DMS114 treated with DMSO at 0.1 percent for 48 hours (cell line): ENCODE measurements at regions not wholly inside any gene's neighbourhood (a gene's known extent, or its start where the extent isn't known, plus 50 kb on each side); places are given as distances from the start of the nearest gene placed in this dataset.
"Not testable (repeated sequence)": the region's sequence is repeated elsewhere in the genome, so short reads cannot be mapped to it uniquely, and the experiment has no call there.

ENCODE experiments used
- DNase-seq: peaks from one replicate; lab custom pipeline; 2025; ENCODE audit not compliant: unreplicated experiment; lab: John Stamatoyannopoulos, UW

DNA sequence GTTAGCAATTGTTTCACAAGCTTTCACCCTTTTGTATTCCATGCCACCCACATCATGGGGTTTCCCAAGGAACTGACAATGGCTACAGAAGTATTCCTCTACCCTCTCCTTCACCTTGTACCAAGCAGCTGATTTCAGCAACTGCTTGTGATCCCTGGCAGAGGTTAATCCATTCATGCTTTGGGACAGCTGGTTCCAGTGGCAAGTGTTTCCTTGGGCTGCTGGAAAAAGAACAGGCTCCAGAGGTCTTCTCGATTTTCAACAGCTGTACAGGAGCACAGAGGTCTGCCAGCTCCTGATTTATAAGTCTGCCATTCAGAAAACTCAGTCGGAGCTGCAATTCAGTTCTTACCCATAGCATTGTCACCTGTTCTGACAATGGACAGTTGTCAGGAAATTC, 239.2 kb upstream of the CWC22 start:
- DNase-seq: no peak

DNA sequence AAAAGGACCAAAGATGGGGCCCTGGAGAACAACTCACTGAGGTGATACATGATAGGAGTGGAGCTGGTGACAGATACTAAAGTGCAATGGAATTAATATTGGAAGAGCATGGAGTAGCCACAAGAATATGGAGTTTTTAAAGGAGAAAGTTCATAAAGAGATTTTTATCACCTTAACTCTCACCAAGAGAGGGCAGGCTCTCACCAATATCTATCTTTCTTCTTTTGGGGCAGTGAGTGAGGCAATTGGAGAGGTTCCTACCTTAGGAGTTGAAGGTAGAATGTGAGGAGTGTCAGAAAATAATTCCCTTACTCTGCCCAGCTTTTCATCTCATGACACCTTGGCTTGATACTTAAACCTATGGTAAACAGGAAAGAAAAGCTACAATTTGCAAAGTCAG, 233.7 kb upstream of the CWC22 start:
- DNase-seq: no peak

DNA sequence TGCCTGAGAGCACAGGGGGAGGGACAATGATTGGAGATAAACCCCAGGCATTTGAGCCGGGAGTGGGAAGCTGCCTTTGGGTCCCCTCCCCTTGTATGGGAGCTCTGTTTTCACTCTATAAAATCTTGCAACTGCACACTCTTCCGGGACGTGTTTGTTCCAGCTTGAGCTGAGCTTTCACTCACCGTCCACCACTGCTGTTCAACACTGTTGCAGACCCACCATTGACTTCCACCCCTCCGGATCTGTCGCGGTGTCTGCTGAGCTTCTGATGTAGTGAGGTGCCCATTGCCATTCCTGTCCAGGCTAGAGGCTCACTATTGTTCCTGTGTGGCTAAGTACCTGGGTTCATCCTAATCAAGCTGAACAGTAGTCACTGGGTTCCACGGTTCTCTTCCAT, 231.6 kb upstream of the CWC22 start:
- DNase-seq: no peak

DNA sequence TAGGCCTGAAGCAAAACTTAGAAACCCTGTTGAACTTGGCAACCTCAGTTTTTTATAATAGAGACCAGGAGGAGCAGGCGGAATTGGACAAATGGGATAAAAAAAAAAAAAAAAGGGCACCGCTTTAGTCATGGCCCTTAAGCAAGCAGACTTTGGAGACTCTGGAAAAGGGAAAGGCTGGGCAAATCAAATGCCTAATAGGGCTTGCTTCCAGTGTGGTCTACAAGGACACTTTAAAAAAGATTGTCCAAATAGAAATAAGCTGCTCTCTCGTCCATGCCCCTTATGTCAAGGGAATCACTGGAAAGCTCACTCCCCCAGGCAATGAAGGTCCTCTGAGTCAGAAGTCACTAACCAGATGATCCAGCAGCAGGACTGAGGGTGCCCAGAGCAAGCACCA, 229.0 kb upstream of the CWC22 start:
- DNase-seq: not testable (repeated sequence)

DNA sequence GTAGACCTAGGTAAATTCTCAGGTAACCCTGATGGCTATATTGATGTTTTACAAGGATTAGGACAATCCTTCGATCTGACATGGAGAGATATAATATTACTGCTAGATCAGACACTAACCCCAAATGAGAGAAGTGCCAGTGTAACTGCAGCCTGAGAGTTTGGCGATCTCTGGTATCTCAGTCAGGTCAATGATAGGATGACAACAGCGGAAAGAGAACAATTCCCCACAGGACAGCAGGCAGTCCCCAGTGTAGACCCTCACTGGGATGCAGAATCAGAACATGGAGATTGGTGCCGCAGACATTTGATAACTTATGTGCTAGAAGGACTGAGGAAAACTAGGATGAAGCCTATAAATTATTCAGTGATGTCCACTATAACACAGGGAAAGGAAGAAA, 228.4 kb upstream of the CWC22 start:
- not testable (repeated sequence) for DNase-seq

DNA sequence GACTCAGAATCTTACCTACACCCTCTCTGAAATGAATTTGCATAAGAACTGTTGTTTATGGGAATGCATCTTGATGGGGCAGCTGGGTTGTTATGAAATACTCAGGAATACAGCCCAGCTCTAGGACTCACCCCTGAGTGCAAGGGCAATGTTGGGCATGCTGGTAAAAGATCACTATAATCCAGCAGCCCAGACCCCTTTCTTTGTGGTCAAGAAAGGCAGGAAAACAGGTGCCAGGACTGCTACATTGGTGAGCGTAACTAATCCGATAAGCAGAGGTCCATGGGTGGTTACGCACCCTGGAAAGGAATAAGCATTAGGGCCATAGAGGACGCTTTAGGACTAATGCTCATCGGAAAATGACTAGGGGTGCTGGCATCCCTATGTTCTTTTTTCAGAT, 227.9 kb upstream of the CWC22 start:
- DNase-seq: not testable (repeated sequence)

DNA sequence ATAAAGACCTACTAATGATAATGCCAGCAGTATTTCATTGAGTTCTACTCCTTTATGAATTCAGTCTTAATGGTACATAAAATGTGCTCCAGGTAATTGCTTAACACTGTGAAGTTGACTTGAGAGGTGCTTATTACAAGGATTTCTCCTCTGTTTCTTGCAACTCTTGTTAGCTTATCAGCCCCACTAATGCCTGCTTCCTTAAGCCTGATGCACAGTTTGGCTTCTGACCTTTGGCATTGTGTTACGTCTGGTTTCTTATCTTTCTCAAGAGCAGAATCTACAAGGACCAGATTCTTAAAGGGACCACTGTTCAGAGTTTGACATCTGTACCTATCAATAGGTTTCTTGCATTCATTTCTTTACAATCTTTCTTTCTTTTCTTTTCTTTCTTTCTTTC, 223.9 kb upstream of the CWC22 start:
- no peak for DNase-seq

DNA sequence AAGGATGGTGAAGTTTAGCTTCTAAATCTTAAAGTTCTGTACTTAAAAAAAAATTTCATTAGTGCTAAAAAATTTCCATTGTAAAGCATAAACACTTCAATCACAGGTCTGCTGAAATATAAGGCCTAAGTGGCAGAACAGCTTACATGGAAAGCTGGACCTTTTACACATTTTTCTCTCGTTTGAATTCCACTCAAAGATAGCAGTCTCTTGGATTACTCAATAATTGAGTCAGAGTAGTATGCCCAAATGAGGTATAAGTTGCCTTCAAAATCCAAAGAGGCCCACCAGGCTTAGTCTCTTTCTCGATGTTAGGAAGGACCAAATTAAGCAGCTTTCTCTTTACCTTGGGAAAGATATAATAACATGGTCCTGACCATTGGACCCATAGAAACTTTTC, 220.4 kb upstream of the CWC22 start:
- DNase-seq: no peak

DNA sequence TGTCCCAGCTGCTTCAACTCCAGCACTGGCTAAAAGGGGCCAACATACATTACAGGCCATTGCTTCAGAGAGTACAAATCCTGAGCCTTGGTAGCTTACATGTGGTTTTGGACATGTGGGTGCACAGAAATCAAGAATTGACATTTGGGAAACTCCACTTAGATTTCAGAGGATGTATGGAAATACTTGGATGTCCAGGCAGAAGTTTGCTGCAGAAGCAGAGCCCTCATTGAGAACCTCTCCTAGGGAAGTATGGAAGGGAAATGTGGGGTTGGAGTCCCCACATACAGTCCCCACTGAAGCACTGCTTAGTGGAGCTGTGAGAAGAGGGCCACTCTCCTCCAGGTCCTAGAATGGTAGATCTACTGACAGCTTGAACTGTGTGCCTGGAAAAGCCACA, 218.0 kb upstream of the CWC22 start:
- DNase-seq: no peak

DNA sequence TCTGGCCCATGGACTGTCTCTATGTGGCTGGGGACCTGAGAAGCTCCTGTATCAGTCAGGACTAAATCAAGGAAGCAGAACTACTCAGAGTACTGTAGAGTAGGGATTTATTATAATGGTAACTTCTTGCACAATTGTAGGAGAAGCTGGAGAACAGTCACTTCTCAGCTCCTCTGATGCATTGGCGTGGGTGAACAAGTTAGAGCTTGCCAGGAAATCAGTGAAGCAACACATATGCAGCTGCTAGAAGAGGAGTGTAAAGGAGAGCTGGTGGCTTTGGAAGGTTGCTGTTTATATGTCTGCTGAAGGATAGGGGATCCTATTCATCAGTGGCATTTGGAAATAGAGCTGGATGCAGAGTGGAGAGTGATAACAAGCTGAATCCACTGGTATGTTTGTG, 215.5 kb upstream of the CWC22 start:
- no peak for DNase-seq

DNA sequence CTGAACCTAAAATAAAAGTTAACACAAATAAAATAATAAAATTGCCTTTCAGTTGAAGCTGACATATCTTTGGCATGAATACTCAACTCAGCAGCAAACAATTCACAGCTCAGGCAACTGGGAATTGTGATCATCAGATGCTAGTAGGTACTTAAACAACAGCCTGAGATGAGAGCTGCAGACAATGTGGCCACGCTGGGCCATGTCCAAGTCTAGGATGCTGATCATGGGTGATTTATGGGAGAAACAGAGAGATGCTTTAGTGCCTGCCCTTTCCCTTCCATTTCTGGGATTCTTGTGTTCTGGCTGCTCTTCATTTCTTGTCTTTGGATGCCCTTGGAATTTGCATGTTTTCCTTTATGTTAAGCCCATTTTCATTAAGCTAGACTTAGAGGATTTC, 212.4 kb upstream of the CWC22 start:
- DNase-seq: no peak

DNA sequence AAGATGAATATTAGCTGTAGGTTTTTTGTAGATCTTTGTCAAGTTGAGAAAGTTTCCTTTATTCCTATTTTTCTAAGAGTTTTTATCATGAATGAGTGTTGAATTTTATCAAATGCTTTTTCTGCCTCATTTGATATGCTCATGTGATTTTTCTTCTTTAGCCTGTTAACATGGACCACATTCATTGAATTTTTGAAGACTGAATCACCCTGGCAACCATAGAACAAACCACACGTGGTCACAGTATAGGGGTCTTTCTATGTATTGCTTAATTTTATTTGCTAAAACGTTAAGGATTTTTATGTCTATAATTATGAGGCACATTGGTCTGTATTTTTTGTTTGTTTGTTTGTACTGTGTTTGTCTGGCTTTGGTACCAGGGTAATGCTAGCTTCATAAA, 201.7 kb upstream of the CWC22 start:
- no peak for DNase-seq

DNA sequence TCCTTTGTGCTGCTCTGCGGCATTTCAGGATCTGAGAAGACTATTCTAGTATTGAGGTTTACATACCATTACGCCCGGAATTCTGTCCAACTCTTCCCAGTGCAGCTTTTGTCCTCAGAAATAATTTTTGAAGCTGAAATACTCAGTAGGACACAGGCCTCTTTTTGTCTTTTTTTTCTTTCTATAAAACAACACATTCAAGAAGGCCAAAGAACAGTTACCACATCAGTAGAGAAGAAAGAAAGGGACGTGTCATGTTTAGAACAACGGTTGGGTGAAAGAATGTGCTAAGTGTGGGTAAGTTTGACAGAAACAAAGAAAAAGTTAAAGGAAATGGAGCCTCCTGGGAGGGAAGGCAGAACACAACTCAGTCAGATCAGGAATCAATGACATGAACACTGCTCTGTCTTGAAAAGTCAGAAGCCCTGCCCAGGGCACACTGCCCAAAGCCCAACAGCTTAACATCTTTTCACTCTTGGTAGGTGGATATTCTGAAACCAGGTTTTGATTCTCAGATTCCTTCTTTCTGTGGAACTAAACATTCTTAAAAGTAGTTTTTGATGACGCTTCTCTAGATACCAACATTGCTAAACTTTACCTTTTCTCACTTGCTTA, 198.6 kb upstream of the CWC22 start:
- no peak for DNase-seq

DNA sequence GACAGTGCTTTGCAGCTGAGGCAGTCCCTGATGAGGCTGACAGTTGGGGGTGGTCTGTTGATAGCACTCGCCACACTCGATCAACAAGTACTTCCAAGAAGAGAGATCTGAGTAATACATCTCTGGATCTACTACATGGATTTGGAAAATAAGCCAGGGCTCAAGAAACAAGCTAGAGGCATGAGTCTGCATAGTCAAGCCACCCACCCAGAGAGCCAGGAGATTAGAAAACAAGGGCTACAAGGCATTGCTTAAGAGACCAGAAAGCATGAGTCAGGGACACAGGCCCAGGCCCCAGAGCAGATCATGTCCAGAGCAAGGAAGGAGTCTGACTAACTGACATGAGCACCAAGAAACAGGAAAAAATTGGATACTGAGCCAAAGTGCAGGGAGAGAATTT, 196.9 kb upstream of the CWC22 start:
- no peak for DNase-seq

DNA sequence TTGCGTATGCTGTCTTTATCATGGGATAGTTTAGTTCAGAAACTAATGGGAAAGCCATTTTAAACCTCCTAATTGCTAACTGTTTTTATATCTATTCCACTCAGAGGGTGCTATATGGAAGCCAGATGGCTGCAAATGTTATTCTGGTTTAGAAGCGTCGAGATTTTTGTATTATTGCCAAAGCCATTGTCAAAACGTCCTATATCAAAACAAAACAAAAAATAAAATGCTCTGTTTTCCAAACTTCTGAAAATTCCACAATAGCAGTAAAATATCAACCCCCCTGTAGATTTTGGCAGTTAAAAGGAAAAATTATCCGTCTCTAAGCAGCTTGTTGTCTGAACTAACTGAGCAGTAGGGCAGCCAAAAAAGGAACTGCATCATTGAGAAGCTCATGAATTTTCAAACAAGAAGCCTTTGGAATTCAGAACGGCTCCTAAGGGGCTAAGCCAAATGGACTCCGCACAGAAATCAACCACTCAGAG, 195.4 kb upstream of the CWC22 start:
- DNase-seq: no peak

DNA sequence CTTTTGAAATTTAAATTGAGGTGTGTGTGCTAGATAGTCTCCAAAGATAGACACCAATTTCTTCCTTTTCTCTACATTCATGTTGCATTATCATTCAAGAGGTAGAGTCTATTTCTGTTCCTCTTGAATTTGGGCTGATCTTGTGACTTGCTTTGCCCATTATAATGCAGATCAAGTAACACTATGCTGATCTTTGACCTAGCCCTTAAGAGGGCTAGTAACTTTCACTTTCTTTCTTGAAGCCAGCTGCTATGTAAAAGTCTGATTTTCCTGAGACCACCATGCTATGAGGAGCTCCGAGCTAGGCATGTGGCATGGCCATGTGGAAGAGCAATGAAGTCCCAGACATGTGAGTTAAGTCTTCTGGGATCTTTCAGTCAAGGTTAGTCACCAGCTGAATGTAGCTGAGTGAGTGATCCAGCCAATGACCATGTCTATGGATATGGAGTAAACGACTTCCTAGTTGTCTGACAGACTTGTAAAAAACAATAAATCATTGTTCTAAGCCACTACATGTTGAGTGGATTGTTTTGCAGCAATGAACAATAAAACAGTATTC, 189.4 kb upstream of the CWC22 start:
- DNase-seq: no peak

DNA sequence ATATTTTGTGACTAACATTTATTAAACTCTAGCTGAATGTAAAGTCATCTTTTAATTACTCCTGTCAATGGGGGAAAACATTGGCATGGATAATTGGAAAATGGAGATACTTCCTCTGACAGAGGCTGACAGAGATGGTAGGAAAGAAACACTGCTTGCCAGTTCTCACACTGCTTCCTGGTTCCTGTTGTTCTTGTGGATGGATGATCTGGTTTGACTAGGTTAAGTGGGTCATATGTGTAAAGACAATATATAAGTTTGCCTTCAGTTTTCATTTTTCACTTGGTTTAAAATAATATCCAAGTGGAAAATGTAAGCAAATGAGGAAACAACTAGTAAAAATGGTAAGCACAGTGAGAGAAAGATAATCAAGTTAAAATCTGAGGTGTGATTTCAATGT, 188.8 kb upstream of the CWC22 start:
- no peak for DNase-seq

DNA sequence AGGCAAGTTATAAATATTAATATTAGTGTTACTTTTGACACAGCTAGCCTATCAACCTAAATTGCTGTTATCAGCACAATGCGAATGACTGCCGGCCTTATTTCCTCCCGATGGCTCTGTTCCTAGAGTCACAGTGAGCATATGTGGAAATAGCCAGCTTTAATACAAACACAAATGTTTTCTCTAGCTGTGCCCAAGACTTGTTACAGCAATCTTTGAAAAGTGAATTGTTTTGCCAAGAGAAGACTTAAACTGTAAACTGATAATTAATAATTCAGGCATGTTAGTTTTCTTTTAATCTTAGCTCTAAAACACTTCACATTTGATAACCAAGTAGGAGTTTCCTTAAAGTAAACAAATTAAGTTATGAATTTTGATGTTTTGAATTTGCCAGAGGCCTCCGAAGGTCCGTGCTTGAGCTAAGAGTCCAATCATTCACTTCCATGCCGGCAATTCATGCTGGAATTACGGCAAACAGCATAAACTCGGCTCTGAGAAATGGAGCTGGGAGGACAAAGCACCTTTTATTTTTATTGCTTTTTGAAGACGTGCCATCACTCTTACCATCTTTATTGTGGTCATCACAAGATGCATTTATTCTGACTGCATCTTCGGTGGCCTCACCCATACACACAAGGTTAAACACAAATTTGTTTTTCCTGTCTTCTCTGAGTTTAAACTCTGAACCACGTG, 184.5 kb upstream of the CWC22 start:
- no peak for DNase-seq

DNA sequence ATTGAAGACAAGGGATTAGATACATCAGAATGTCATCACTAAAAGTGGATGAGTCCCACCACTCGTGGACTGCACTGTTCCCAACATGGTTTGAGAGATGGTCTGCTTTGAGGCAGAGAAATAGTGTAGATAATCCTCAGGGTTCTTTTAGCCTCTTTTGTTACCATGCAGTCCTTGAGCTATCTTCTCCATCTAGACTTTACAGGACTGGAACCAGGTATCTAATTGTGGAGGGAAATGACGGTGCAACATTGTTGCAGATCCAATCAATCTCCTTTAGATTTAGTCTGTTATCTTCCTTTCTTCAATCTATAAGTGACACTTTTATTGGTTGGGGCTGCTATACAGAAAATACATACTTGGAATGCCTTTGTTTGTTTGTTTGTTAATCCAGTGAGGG, 183.8 kb upstream of the CWC22 start:
- DNase-seq: no peak

DNA sequence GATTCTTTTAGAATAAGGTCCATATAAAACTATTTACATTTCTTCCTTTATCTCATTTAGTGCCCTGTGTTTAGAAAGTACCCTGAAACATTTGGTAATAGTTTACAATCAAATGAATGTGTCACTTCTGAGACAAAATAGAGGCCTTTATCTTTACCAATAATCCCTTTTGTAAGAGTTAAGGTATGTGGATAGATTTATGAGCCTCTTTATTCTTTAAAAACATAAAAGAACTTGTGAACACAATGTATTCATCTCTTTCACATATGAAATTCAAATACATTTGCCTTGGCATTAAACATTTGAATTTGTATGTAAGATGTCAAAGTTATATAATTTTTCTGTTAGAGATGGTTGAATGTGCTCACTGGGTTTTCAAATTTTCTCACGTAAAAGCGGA, 180.5 kb upstream of the CWC22 start:
- DNase-seq: no peak

DNA sequence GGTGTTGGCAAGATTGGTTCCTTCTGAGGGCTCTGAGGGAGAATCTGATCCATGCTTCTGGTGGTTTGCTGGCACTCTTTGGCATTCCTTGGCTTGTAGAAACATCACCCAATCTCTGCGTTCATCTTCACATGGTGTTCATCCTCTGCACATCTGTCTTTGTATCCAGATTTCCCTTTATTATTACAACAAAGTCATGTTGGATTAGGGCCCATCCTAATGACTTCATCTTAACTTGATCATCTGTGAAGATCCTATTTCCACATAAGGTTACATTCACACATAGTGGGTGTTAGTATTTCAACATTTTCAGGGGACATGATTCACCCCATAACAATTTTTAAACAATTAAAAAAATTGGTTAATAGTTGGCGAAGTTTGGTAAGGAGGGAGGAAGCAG, 177.4 kb upstream of the CWC22 start:
- DNase-seq: no peak

DNA sequence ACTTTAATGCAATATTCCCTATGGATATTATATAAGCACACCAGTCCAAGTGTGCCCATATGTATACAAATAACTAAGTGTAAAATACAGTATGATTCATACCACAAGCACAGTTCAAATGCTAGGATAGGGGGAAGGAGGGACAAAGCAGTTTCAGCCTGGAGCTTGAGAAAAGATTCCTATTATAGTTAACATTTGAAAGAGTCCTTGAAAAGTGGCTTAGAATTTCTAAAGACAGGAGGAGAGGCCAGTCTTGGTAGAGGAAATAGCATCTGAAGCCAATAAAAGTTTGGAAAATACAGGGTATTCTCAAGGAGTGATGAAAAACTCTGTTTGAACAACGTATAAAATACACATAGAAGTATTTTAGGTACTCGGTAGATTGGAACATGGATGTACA, 173.4 kb upstream of the CWC22 start:
- no peak for DNase-seq

DNA sequence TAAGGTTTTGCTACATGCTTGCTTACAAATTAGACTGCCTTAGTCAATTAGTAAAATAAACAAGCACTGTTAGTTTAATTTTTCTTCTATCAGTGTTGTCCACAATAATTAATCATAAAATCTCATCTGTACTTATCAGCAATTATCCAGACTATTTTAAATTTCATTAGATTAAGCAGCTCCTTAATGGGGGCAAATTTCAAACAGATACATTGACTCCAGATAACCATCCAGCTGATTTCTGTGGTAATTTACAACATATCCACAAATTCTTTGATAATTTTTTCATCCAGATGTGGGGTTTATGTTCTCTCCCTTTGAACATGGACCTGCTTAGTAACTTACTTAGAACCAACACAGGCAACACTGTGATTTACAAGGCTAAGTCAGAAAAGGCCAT, 170.4 kb upstream of the CWC22 start:
- DNase-seq: no peak
